Dermis blood vessel endothelial cell (primary cell): ENCODE measurements at regions not wholly inside any gene's neighbourhood (a gene's known extent, or its start where the extent isn't known, plus 50 kb on each side); places are given as distances from the start of the nearest gene placed in this dataset.
"Not testable (repeated sequence)": the region's sequence is repeated elsewhere in the genome, so short reads cannot be mapped to it uniquely, and the experiment has no call there.

Experiments used
- DNase-seq: peaks from one replicate; pipeline ENCODE4 v3.0.0; 2010

- DNase-seq: not testable (repeated sequence)
Observed at GRCh38 chr21:10431995-10432394, 89.4 kb upstream of the TPTE start.

GRCh38 chr21:10432456-10432855 lies 88.9 kb upstream of the TPTE start:
- not testable (repeated sequence) for DNase-seq

- DNase-seq: not testable (repeated sequence)
Observed at GRCh38 chr21:10437977-10438376, 83.4 kb upstream of the TPTE start.

- not testable (repeated sequence) for DNase-seq
Observed at GRCh38 chr21:10440639-10441038, 80.7 kb upstream of the TPTE start.

GRCh38 chr21:10442018-10442417 lies 79.4 kb upstream of the TPTE start:
- not testable (repeated sequence) for DNase-seq

GRCh38 chr21:10445685-10446084 lies 75.7 kb upstream of the TPTE start:
- not testable (repeated sequence) for DNase-seq

GRCh38 chr21:10449451-10449850 lies 71.9 kb upstream of the TPTE start:
- DNase-seq: not testable (repeated sequence)

GRCh38 chr21:10451274-10451673 lies 70.1 kb upstream of the TPTE start:
- DNase-seq: not testable (repeated sequence)

- DNase-seq: not testable (repeated sequence)
Observed at GRCh38 chr21:10457765-10458164, 63.6 kb upstream of the TPTE start.

- not testable (repeated sequence) for DNase-seq
Observed at GRCh38 chr21:10460957-10461356, 60.4 kb upstream of the TPTE start.

- DNase-seq: not testable (repeated sequence)
Observed at GRCh38 chr21:10461445-10461844, 59.9 kb upstream of the TPTE start.

GRCh38 chr21:10463156-10463555 lies 58.2 kb upstream of the TPTE start:
- no peak for DNase-seq

- no peak for DNase-seq
Observed at GRCh38 chr21:10464975-10465374, 56.4 kb upstream of the TPTE start.

- not testable (repeated sequence) for DNase-seq
Observed at GRCh38 chr21:10465524-10466110, 55.8 kb upstream of the TPTE start.

- no peak for DNase-seq
Observed at GRCh38 chr21:10466200-10466599, 55.2 kb upstream of the TPTE start.
